ENCODE measurements at regions not wholly inside any gene's neighbourhood (a gene's known extent, or its start where the extent isn't known, plus 50 kb on each side); places are given as distances from the start of the nearest gene placed in this dataset.

DNA sequence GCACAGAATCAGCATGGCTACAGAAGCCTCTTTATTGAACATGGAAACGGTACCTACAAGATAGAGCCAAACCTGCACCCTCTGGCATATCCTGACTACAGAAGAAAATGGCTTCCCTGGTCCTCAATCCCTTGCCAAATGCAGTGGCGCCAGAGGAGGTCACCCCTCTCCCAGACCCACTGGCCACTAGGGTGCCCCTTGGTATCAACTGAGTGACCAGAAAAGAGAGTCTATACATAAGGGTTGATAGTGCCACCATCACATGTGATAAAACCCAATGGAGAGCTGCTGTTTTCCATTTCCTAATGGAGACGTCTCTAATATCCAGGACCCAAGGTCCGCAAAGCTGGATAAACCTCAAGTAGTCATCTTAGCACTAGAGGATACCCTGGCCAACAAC lies 52.7 kb upstream of the ALK start:
- no peak for DNase-seq (ENCODE audit: extremely low read depth in 1 of 2, low read depth in 1 of 2)

DNA sequence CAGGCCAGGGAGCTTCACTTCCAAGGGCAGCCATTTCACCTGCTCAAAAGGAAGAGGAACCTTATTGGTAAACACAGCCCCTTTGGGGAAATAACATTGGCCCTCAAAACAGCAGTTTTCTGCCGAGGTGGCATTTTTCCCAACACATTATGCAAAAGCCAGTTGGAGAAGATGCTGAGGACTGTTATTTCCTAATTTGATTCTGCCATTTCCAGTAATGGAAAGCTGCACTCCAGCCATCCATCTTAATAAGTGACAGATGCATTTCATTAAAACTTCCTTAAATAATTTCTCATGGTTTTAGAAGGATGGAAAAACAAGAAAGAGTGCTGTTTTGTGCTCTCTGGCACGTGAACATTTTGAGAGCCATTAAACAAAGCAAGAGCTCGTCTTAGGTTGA lies 55.9 kb upstream of the ALK start:
- DNase-seq (ENCODE audit: extremely low read depth in 1 of 2, low read depth in 1 of 2), result no peak

DNA sequence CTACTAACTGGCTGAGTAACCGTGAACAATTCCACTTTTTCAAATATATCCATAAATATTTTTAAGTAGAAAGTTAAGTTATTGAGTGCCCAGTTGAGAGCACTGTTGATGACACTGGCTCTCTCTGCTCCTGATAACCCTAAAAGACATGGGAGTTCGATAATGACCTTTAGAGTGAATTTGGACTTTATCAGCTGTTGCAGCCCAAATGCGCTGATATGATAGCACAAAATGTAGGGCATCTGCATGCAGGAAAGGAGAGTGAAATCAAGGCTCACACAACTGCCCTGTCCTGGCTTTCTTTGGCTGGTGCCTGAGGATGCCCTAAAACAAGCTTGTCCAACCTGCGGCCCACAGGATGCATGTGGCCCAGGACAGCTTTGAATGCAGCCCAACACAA lies 60.0 kb upstream of the ALK start:
- DNase-seq (ENCODE audit: extremely low read depth in 1 of 2, low read depth in 1 of 2), result no peak

DNA sequence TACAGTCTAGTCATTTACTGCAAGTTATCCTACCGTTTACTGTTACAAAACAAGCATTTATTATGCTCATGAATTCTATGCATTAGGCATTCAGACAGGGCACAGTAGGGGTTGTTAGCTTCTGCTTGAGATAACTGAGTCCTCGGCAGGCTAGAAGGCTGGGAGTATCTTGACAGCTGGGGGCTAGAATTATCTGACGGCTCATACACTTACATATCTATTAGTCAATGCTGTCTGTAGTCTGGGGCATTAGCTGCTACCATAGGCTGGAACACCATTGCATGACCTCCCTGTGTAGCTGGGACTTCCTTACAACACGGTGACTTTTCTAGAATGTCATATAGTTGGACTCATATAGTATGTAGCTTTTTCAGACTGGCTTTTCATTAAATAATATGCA lies 61.9 kb upstream of the ALK start:
- DNase-seq (ENCODE audit: extremely low read depth in 1 of 2, low read depth in 1 of 2), result no peak

DNA sequence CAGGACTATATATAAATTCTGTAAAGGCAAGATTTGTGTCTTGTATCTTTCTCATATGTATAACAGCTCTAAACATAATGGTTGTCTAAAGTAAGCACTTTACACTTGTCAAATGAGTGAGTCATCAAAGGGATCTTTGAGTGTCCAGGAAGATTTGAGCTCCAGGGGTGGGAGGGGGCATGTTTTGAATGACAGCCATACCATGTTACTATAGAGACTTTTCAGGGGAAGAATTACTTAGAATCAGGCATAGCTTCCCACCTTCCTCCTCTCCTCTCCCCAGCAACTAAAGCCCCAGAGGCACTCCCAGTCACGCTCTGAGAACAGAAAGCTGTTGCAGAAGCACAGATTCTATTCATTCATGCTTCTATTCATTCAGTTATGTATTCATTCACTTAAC lies 65.8 kb upstream of the ALK start:
- DNase-seq (ENCODE audit: extremely low read depth in 1 of 2, low read depth in 1 of 2), result no peak

DNA sequence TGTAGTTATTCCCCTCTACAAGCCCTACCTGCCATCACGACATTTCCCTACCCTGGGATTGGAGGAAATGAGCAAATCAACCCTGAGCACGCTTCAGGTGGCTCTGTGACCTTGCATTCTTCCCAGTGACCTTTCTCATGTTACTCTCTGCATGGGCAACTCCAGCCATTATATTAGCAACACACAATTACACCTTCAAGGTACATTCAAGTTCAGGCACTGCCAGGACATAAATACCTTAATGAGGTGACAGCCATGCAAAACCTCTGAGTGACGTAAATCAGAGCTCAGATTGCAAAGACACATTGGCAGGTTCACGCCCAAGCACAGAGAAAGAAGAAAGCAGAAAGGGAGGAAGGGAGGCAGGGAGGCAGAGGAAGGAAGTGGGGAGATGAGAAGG lies 68.7 kb upstream of the ALK start:
- DNase-seq (ENCODE audit: extremely low read depth in 1 of 2, low read depth in 1 of 2), result no peak

DNA sequence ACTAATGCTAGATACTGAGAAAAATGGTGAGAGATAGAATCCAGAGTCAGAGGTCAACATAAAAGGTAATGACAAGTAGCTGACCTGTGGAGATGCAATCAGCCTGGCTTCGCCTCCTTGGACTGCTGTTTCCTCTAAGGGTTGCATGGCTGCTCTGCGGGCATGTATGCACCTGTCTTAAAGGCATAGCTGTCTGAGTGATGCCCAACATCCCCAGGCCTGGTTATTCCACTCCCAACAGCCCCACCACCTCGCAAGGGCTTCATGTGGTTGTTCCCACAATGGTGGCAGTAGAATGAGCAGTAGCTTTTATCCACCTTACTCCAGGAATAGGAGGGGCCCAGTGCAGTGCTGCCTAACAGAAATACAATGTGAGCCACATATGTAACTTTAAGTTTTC lies 69.7 kb upstream of the ALK start:
- no peak for DNase-seq (ENCODE audit: extremely low read depth in 1 of 2, low read depth in 1 of 2)

DNA sequence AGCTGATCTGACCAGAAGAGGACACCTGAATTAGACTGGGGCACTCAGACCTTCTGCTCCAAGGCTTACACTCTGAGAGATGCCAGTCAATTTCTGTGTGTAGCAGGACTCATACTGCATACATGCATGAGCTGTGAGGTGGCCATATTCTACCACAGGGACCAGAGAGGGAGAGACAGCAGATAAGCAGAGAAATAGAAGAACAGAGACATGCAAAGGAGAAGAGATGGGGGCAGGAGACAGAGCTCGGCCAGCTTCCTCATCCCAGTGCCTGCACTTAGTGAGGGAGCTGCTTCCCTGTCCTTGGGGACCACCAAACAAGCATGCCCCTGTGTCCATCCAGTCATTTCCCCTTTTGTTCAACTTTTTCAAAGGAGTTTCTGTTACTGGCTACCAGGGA lies 73.9 kb upstream of the ALK start:
- no peak for DNase-seq (ENCODE audit: extremely low read depth in 1 of 2, low read depth in 1 of 2)

DNA sequence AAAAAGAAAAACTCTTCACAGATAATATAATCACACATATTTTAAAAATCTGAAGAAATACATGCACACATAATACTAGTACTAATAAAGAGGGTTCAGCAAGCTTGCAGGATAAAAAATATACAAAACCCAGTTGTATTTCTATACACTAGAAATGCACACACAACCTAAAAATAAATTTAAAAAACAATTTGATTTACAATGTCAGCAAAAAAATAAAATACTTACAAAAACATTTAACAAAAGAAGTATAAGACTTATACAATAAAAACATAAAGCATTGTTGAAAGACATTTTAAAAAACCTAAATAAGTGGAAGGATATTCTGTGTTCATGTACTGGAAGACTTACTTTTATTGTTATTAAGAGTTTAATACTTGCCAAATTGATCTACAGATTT lies 81.7 kb upstream of the ALK start:
- no peak for DNase-seq (ENCODE audit: extremely low read depth in 1 of 2, low read depth in 1 of 2)

DNA sequence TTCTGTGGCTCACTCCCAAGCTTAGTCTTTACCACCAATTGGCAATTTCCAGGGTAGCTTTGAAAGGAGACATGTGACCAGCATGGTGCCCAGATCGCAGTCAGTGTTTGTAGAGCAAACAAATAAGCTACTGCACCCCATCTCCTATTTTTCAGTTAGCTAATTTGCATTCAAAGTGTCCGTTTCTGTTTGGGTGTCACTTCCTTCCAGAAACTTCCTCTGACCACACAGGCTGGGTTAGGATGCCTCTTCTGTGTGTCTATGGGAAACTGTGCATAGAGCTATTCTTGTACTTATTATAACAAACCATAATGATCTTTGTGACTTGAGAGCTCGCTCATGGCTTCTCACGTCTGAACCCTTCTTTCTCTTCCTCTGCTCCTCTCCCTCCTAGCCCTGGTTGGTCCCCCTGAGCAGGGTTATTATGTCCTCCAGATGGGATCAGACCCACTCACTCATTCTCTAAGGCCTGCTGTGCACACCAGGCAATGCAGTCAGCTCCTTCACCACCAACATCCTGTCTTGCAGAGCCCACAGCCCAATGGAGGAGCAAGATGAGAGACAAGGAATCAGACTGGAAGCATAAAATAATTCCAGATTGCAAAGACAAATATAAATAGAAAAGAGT lies 101.2 kb upstream of the ALK start:
- no peak for DNase-seq (ENCODE audit: extremely low read depth in 1 of 2, low read depth in 1 of 2)

DNA sequence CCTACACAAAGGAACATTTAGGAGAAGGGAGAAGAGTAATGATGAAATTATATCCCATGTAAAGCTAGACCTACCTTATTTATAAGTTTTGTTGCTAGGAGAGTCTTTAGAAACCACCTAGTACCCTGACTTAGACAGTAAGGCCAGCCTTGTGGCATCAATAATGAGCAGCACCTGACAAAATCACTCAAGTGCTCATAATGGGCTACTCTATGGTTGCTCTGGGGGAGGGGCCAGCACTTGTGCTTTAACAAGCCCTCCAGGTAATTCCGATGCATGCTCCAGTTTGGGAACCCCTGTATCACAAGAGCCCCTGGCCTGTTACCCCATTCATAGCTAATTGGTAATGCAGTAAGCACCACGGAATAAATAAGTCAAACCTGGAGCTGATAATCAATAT lies 102.9 kb upstream of the ALK start:
- no peak for DNase-seq (ENCODE audit: extremely low read depth in 1 of 2, low read depth in 1 of 2)

DNA sequence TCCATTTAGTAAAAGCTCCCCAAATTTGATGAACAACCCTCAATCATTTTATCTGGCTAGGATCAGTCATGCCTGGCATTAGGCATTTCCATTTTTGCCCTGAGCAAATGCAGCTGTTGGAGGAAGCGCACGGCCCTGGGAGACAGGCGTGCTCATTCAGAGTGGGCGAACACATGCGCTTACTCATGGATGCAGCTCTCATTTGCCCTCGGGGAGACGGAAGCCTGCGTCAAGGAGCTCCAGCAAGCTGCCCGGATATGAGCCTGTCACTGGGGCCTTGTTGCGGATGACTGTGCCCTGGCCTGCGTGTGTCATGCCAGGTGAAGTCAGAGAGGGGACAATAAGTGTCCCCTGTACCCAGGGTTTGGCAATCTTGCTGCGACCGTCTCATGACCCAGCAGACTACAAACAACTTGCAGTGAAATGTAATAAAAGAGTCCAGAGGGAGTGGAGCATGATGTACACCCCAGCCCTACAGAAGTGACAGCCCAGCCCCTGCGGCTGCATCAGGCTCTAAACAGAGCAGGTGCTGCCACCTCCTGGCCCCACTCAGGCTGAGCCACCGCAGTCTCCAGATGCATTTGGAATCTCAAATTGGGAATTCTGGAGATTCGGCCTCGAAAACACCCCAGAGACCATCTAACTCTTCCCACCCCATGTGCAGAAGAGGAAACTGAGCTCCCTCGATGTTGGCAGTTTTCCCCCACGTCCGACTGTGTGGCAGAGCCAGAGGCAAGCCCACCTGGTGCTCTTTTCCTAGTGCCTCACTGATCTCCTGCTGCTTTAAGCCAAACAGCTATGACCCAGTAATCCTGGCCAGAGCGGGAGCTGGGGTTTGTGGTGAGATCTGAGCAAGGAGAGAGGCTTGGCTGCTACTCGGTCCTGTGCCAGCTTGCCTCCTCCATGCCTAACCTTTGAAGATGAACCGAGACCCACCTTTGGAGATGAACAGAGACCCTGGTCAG lies 105.0 kb upstream of the ALK start:
- no peak for DNase-seq (ENCODE audit: extremely low read depth in 1 of 2, low read depth in 1 of 2)

DNA sequence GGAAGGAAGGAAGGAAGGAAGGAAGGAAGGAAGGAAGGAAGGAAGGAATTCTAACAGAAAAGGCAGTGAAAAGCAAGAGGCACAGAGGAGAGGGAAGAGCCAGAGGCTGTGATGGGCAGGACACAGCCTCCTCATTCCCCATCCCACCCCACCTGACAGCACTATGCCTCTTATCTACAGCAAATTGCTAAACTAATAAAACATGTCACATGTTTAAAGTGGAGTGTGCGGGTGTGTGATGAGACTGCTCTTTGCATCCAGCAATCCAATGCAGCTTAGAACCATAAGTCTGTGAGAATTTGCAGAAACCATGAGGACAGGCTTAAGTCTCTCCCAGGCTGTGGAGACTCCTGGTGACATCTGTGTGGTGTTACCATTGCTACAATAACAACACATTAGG lies 108.4 kb upstream of the ALK start:
- DNase-seq (ENCODE audit: extremely low read depth in 1 of 2, low read depth in 1 of 2), result no peak

DNA sequence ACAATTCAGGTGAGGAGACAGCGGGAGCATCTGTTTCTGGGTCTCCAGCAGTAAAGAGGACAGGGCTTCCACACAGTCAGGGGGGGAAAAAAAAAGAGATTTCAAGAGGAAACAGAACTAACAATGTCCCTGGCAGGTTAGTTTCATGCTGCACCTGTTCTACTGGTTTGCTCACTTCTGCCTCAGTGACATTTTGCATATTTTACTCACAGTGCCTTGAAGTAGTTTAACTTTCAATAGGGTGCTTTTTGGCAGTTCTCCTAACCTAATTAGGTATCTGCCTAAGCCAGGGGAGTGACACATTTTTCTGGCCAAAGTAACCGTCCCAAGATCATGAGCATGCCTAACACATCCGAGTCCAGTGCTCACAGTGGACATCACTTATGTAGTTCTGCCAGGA lies 109.0 kb upstream of the ALK start:
- no peak for DNase-seq (ENCODE audit: extremely low read depth in 1 of 2, low read depth in 1 of 2)

DNA sequence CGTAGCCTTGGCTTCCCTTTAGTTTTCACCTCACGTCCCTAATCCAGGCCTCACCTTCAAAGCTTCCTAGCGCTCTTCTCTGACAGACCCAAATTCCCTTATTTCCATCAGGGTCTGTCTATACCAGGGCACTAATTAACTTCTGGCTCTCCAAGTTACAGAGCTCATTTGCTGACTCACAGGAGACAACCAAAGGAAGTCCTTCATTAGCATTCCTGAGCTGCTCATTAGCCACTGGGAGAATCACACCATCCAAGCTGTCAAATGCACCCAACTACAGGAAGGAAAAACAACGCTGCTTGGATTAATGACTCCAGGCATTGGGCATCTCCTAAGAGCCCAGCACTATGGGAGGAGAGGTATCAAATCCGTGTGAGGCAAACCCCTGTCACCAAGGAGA lies 109.8 kb upstream of the ALK start:
- DNase-seq (ENCODE audit: extremely low read depth in 1 of 2, low read depth in 1 of 2), result no peak

DNA sequence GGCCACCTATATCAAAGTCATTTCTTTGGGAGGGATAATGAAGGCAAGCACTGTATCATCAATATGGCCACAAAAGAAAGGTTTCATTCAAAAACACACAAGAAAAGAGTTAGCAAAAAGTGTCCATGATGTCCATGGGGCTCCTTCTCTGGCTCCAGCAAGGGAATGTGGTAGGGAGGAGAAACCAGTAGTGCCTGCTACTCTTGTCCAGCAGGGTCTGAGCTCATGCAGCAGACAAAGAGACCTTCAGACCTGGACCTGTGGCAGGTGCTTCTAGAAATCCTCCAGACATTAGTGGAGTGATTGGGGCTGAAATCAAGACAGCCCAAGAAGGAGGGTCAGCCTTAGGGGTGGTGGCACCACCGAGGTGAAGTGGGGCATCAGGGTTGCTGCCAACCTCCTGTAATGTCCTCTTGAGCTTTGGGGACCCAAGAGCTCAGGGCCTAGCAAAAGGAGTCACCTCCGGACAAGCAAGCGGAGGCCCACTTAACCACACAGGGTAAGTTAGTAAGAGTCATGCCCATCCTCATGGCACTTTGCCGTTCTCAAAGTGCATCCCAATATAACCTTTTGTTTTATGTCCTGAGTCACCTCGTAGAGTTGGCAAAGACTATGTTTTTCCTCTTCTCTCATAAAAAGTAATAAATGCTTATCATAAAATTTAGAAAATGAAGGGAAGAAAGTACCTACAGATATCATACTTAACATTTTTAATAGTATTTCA lies 112.6 kb upstream of the YPEL5 start:
- DNase-seq (ENCODE audit: extremely low read depth in 1 of 2, low read depth in 1 of 2), result no peak

DNA sequence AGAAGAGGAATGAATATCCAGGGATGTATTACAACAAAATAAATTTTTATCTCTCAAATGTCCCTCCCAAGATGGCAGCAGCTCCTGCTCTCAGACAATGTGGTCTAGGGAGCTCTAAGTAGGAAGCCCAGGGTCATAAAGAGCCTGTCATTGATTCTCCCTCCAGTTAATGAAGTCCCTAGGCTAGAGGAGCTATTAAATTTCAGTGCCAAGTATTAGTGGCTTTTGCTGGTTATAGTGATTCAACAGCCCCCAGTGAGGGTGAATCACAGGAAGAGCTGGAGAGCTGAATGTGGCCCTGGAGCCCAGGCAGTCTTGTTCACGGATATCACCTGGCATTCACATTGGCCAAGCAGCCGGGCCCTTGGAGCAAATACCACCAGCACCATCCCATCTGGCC lies 109.8 kb upstream of the YPEL5 start:
- no peak for DNase-seq (ENCODE audit: extremely low read depth in 1 of 2, low read depth in 1 of 2)

DNA sequence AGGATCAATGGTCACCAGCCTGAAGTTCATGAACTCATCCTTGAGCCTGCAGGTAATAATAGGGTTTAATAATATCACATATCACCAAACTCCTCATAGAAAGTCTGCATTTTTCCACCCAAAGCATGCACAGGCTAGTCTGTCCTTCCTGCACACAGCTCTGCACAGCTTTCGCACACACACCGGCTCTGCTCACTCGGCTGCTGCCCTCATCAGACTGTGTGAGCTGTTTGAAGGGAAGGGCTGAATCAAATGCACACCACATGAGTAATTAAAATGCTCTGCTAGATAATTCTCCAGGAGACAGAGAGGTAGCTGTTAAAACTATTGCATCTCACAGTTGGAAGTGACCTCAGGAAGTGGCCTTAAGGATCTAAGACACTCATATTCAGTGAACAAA lies 108.4 kb upstream of the YPEL5 start:
- no peak for DNase-seq (ENCODE audit: extremely low read depth in 1 of 2, low read depth in 1 of 2)

DNA sequence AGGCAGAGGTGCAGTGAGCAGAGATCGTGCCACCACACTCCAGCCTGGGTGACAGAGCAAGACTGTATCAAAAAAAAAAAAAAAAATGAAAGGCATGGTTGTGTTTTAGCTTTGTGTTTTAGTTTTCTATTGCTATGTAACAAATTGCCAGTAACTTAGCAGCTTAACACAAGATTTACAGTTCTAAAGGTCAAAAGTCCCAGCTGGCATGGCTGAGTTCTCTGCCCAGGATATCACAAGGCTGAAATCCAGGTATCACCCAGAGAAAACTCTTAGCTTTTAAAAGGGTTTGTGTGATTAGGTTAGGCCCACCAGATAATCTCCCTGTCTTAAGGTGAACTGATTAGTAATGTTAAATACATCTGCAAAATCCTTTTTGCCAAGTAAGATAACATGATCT lies 107.7 kb upstream of the YPEL5 start:
- DNase-seq (ENCODE audit: extremely low read depth in 1 of 2, low read depth in 1 of 2), result no peak

DNA sequence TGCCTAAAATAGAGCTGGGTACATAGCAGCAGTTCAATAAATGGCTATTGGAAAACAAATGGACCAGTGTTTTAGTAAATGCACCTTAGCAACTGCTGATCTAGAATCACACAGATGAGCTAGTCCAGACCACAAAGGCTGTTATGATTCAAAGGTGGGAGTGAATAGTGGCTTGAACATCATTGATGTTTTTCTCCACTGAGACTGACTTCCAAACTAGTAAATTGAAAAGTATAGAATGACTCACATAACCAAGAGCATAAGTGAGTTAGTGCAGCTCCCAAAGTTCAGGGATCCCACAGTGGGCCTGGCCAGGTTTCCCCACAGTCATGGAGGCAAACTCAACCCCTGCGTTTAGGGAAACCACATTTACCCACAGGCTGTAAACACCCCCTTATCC lies 106.7 kb upstream of the YPEL5 start:
- DNase-seq (ENCODE audit: extremely low read depth in 1 of 2, low read depth in 1 of 2), result no peak

DNA sequence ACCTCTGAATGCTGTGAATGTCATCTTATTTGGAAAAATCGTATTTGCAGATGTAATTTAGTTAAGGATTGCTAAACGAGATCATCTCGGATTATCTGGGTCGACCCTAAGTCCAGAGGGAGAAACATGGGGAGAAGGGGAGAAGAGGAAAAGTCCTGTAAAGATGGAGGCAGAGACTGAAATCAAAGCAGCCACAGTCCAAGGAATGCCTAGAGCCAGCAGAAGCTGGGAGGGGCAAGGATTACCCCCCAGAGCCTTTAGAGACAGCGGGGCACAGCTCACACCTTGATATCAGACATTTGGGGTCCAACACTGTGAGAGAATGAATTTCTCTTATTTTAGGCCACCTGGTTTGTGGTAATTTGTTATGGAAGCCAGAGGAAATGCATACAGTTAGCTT lies 104.9 kb upstream of the YPEL5 start:
- DNase-seq (ENCODE audit: extremely low read depth in 1 of 2, low read depth in 1 of 2), result no peak

DNA sequence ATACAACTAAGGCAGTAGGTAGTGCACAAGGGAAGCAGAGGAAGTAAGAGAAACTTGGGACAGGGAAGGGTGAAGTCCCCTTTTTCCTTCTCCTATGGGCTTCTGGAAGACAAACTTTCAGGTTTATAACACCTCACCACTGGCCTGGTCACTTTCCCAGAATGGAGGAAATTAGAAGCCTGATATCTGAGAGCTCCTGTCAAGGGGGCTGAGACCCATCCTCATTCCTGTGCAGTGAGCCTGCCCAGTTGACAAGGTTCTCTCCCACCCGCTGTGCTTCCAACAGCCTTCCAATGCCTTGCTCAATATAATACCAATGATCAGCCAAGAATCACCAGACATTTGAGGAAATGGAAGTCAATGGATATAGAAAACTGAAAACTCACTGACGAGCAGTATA lies 100.4 kb upstream of the YPEL5 start:
- DNase-seq (ENCODE audit: extremely low read depth in 1 of 2, low read depth in 1 of 2), result no peak
